ENCODE measurements at regions not wholly inside any gene's neighbourhood (a gene's known extent, or its start where the extent isn't known, plus 50 kb on each side); places are given as distances from the start of the nearest gene placed in this dataset.

GRCh38 chr21:22871692-22872091 lies 1873.5 kb downstream of the NCAM2 start:
- H3K36me3 ChIP-seq: no peaks in the 10 kb centered on the region
- H3K4me1 ChIP-seq (replicated peaks): no peaks in the 10 kb centered on the region
- H3K9me3 ChIP-seq (replicated peaks): no peaks in the 10 kb centered on the region
- H3K27me3 ChIP-seq (replicated peaks): no peaks in the 10 kb centered on the region
- H3K4me3 ChIP-seq: no peak overlapping the region
- no peak overlapping the region for H3K27ac ChIP-seq
- no peak for DNase-seq (ENCODE audit: low read depth in 1 of 2, low spot score in 2 of 2)

GRCh38 chr21:22880573-22880972 lies 1882.4 kb downstream of the NCAM2 start:
- Histone ChIP-seq H3K9me3 (replicated peaks) (no peaks in the 10 kb centered on the region; the same call in 1 of the 2 replicates), H3K27me3 (replicated peaks) (no peaks in the 10 kb centered on the region), H3K27ac (no peak overlapping the region), H3K4me3 (no peak overlapping the region), H3K4me1 (replicated peaks) (no peaks in the 10 kb centered on the region), H3K36me3 (no peaks in the 10 kb centered on the region)
- no peak for DNase-seq (ENCODE audit: low read depth in 1 of 2, low spot score in 2 of 2)

DNA sequence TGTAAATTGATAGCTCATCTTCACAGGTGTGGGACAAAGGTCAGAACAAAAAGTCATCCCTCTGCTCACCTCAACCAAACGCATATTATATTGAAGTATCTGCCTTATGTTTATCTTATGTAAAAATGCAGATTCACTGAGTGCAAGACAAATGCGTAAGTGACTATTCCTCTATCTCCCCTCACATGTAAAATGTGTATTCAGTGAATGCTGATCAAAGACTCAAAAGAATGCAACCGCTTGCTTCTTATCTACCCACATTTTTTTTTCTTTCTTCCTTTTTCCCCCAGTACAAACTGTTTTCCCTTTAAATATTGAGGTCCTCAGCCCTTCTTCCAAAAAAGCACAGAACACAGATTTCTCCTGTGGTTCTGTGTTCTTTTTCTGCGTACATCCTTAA lies 1882.9 kb downstream of the NCAM2 start:
- no peaks in the 10 kb centered on the region for H3K27me3 ChIP-seq (replicated peaks)
- DNase-seq (ENCODE audit: low read depth in 1 of 2, low spot score in 2 of 2): no peak
- no peak overlapping the region for H3K27ac ChIP-seq
- no peaks in the 10 kb centered on the region for H3K36me3 ChIP-seq
- no peak overlapping the region for H3K4me3 ChIP-seq
- no peaks in the 10 kb centered on the region; the same call in 1 of the 2 replicates for H3K9me3 ChIP-seq (replicated peaks)
- H3K4me1 ChIP-seq (replicated peaks): no peaks in the 10 kb centered on the region

- Histone ChIP-seq H3K9me3 (replicated peaks) (no peaks in the 10 kb centered on the region; the same call in 1 of the 2 replicates), H3K4me3 (no peak overlapping the region), H3K36me3 (no peaks in the 10 kb centered on the region), H3K4me1 (replicated peaks) (no peaks in the 10 kb centered on the region), H3K27ac (no peak overlapping the region), H3K27me3 (replicated peaks) (no peaks in the 10 kb centered on the region)
- DNase-seq (ENCODE audit: low read depth in 1 of 2, low spot score in 2 of 2): no peak
Measured at GRCh38 chr21:22885079-22885478, 1886.9 kb downstream of the NCAM2 start.

DNA sequence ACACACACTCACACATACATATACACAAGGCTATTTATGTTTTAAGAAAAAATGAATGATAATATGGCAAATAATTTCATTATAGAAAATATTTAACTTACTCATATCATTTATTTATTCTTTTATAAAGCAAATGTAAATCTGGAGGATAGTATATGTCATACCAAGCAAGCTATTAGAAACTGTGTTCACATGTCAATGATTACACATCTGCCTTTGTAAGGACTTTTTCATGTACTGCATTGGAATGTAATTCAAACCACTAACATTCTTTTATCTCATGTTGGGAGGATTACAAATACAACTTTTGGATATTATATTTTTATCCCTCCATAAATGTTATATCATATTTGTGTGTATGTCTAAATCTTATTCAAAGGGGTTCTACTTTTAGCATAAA lies 1887.4 kb downstream of the NCAM2 start:
- DNase-seq (ENCODE audit: low read depth in 1 of 2, low spot score in 2 of 2): no peak
- Histone ChIP-seq H3K9me3 (replicated peaks) (no peaks in the 10 kb centered on the region; the same call in 1 of the 2 replicates), H3K27ac (no peak overlapping the region), H3K27me3 (replicated peaks) (no peaks in the 10 kb centered on the region), H3K4me3 (no peak overlapping the region), H3K4me1 (replicated peaks) (no peaks in the 10 kb centered on the region), H3K36me3 (no peaks in the 10 kb centered on the region)

GRCh38 chr21:22889445-22889844 lies 1891.2 kb downstream of the NCAM2 start:
- H3K27ac ChIP-seq: no peak overlapping the region
- H3K36me3 ChIP-seq: no peaks in the 10 kb centered on the region
- H3K27me3 ChIP-seq (replicated peaks): no peaks in the 10 kb centered on the region
- H3K4me1 ChIP-seq (replicated peaks): no peaks in the 10 kb centered on the region
- DNase-seq (ENCODE audit: low read depth in 1 of 2, low spot score in 2 of 2): no peak
- H3K4me3 ChIP-seq: no peak overlapping the region
- no peaks in the 10 kb centered on the region for H3K9me3 ChIP-seq (replicated peaks)

DNA sequence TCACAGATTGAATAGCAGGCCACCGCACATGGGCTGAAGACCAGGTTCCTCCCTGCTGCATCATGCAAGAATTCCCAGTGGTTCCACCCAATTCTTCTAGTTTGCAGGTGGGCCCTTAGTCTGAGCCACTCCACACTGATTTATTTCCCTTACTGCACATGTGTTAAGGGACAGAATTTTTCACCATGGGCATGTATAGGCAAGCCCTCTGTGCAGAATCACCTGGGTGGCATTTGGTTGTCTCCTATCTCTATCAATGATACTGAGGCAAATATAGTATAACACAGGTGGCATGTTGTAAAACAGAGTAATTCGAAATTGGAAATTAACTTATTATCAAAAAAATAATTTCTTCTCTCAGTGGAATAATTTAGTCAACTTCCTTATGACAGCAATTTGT lies 1892.4 kb downstream of the NCAM2 start:
- Histone ChIP-seq H3K9me3 (replicated peaks) (no peaks in the 10 kb centered on the region), H3K4me3 (no peak overlapping the region), H3K36me3 (no peaks in the 10 kb centered on the region)

GRCh38 chr21:22892028-22892427 lies 1893.8 kb downstream of the NCAM2 start:
- Histone ChIP-seq H3K4me1 (replicated peaks) (no peaks in the 10 kb centered on the region), H3K36me3 (no peaks in the 10 kb centered on the region), H3K27me3 (replicated peaks) (no peaks in the 10 kb centered on the region), H3K27ac (no peak overlapping the region), H3K9me3 (replicated peaks) (no peaks in the 10 kb centered on the region), H3K4me3 (no peak overlapping the region)
- DNase-seq (ENCODE audit: low read depth in 1 of 2, low spot score in 2 of 2): no peak

More for the DNA sequence above, 1892.4 kb downstream of the NCAM2 start:
- Histone ChIP-seq H3K27me3 (replicated peaks) (no peaks in the 10 kb centered on the region), H3K27ac (no peak overlapping the region), H3K4me1 (replicated peaks) (no peaks in the 10 kb centered on the region)
- no peak for DNase-seq (ENCODE audit: low read depth in 1 of 2, low spot score in 2 of 2)

DNA sequence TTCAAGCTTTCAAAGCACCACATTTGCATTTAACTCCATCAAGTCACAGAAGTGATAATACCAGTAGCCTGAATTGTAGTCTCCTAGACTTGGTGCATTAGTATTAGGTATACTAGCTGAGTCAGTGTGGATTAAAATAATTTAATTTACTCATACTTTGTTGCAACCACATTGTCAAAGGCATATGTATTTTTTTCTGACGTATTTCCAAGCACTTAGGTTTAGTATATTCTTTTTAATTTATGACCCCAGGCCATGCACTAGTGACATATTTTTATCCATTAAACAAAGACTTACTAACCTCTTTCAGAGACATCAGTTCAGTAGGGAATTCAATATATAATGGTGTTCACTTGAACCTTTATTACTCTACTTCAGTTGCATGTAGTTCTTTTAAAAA lies 1894.5 kb downstream of the NCAM2 start:
- H3K4me3 ChIP-seq: no peak overlapping the region
- DNase-seq (ENCODE audit: low read depth in 1 of 2, low spot score in 2 of 2): no peak

GRCh38 chr21:22898051-22898665 lies 1899.9 kb downstream of the NCAM2 start:
- Histone ChIP-seq H3K27ac (no peak overlapping the region), H3K4me1 (replicated peaks) (no peaks in the 10 kb centered on the region), H3K36me3 (no peaks in the 10 kb centered on the region), H3K27me3 (replicated peaks) (no peaks in the 10 kb centered on the region), H3K4me3 (no peak overlapping the region), H3K9me3 (replicated peaks) (0 out of 2 replicates have a peak, but pooled peaks cover 2% of the 10 kb centered on the region)
- DNase-seq (ENCODE audit: low read depth in 1 of 2, low spot score in 2 of 2): no peak

More for the DNA sequence above, 1894.5 kb downstream of the NCAM2 start:
- H3K4me1 ChIP-seq (replicated peaks): no peaks in the 10 kb centered on the region
- H3K27ac ChIP-seq: no peak overlapping the region
- H3K9me3 ChIP-seq (replicated peaks): no peaks in the 10 kb centered on the region
- no peaks in the 10 kb centered on the region for H3K36me3 ChIP-seq
- H3K27me3 ChIP-seq (replicated peaks): no peaks in the 10 kb centered on the region

DNA sequence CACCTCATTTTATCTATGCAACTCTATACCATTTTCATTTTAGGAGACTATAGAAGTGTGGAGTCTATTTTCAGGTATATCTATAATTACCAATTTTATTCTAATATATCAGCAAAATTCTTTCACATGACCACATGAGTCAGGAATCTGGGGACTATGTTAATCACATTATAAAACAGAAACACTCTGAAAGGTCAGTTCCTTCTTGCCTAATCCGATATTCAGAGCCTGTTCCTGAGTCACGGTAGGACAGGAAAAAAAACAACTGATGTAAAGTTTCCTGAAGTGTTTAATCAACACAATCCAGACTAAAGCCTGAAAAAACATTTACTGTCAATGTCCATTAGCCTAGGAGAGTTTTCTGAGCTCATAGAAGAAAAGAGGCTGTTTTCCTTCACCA lies 1902.3 kb downstream of the NCAM2 start:
- no peak for DNase-seq (ENCODE audit: low read depth in 1 of 2, low spot score in 2 of 2)
- no peak overlapping the region for H3K4me3 ChIP-seq

GRCh38 chr21:22903851-22904250 lies 1905.6 kb downstream of the NCAM2 start:
- Histone ChIP-seq H3K27me3 (replicated peaks) (no peaks in the 10 kb centered on the region), H3K4me1 (replicated peaks) (no peaks in the 10 kb centered on the region), H3K4me3 (no peak overlapping the region), H3K27ac (no peak overlapping the region), H3K36me3 (no peaks in the 10 kb centered on the region), H3K9me3 (replicated peaks) (0 out of 2 replicates have a peak, but pooled peaks cover 4% of the 10 kb centered on the region)
- DNase-seq (ENCODE audit: low read depth in 1 of 2, low spot score in 2 of 2): no peak

More for the DNA sequence above, 1902.3 kb downstream of the NCAM2 start:
- no peaks in the 10 kb centered on the region for H3K27me3 ChIP-seq (replicated peaks)
- H3K9me3 ChIP-seq (replicated peaks): 0 out of 2 replicates have a peak, but pooled peaks cover 5% of the 10 kb centered on the region
- H3K27ac ChIP-seq: no peak overlapping the region
- H3K4me1 ChIP-seq (replicated peaks): no peaks in the 10 kb centered on the region
- no peaks in the 10 kb centered on the region for H3K36me3 ChIP-seq

DNA sequence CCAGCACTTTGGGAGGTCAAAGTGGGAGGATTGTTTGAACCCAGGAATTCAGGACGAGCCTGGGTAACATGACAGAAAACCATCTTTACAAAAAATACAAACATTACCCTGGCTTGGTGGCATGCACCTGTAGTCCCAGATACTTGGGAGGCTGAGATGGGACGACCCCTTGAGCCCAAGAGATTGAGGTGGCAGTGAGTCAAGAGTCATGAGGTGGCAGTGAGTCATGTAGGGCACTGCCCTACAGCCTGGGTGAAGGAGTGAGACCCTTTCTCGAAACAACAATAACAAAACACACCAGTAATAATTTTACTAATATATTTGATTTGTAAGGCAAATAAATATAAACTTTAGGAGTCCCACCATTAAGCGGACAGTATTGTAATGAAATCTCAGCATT lies 1906.2 kb downstream of the NCAM2 start:
- H3K36me3 ChIP-seq: no peaks in the 10 kb centered on the region
- 0 out of 2 replicates have a peak, but pooled peaks cover 2% of the 10 kb centered on the region for H3K9me3 ChIP-seq (replicated peaks)
- no peaks in the 10 kb centered on the region for H3K4me1 ChIP-seq (replicated peaks)
- H3K27me3 ChIP-seq (replicated peaks): no peaks in the 10 kb centered on the region
- no peak overlapping the region for H3K27ac ChIP-seq
- DNase-seq (ENCODE audit: low read depth in 1 of 2, low spot score in 2 of 2): no peak
- no peak overlapping the region for H3K4me3 ChIP-seq

- H3K27me3 ChIP-seq (replicated peaks): no peaks in the 10 kb centered on the region
- H3K4me3 ChIP-seq: no peak overlapping the region
- H3K36me3 ChIP-seq: no peaks in the 10 kb centered on the region
- DNase-seq (ENCODE audit: low read depth in 1 of 2, low spot score in 2 of 2): no peak
- no peaks in the 10 kb centered on the region for H3K4me1 ChIP-seq (replicated peaks)
- no peak overlapping the region for H3K27ac ChIP-seq
- no peaks in the 10 kb centered on the region for H3K9me3 ChIP-seq (replicated peaks)
Measured at GRCh38 chr21:22925032-22925431, 1926.8 kb downstream of the NCAM2 start.

DNA sequence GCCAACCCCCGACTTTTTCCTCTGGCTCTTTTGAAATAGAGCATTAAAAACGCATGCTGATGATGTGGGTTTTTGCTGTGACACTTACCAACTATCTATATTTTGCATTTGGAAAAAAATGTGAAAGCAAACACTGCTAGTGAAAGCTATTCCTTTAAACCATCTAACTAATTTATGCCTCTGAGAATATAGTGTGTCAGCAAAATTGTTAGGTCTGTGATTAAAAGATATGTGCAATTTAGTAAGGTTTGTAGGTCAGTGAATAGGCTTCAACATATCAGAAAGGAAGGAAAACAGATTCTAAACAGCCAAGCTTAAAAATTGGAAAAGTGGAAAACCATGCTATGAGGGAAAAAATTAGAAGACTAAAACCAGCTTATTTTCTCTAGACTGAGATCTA lies 1929.3 kb downstream of the NCAM2 start:
- Histone ChIP-seq H3K27ac (no peak overlapping the region), H3K4me1 (replicated peaks) (no peaks in the 10 kb centered on the region), H3K36me3 (no peaks in the 10 kb centered on the region), H3K27me3 (replicated peaks) (no peaks in the 10 kb centered on the region), H3K9me3 (replicated peaks) (no peaks in the 10 kb centered on the region), H3K4me3 (no peak overlapping the region)
- DNase-seq (ENCODE audit: low read depth in 1 of 2, low spot score in 2 of 2): no peak

All from SJSA1 (cell line).